ENCODE measurements at regions not wholly inside any gene's neighbourhood (a gene's known extent, or its start where the extent isn't known, plus 50 kb on each side); places are given as distances from the start of the nearest gene placed in this dataset.

- DNase-seq, result no peak
Observed at GRCh38 chr18:67705748-67706147, 189.2 kb upstream of the DSEL start.

DNA sequence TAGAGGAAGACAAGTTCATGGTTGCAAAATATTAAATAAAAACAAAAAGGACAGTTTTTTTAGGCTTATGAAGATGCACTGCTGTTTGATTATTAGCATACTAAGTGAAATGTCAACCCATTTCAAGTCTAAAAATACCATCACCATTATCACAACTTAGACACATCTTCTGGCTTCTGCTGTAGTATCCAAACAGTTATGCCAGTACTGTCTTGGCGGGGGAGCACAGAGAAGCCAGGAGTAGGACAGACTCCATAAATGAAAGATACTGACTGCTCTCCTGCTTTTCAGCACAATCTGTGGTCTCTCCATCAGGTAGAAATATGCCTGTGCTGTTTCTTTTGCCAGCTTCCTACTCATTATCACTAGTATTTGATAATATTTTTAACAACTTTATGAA lies 179.2 kb upstream of the DSEL start:
- DNase-seq, result no peak

DNA sequence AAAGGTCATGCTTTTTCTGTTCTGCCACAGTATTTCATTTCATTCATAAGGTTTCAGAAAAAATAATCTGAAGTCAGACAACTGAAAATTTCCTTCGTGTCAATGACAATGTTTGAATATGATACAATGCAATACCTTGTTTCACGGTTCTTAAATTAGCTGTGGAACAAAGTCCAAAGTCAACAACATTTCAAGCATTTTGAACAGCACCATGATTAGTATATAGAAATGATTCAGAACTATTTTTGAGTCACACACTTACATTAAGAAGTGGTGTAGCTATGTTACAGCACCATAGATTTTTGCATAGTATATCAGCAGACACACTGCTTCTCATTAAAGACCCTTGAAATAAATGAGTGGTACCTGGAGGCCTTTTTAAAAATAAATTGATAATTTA lies 178.3 kb upstream of the DSEL start:
- no peak for DNase-seq

DNA sequence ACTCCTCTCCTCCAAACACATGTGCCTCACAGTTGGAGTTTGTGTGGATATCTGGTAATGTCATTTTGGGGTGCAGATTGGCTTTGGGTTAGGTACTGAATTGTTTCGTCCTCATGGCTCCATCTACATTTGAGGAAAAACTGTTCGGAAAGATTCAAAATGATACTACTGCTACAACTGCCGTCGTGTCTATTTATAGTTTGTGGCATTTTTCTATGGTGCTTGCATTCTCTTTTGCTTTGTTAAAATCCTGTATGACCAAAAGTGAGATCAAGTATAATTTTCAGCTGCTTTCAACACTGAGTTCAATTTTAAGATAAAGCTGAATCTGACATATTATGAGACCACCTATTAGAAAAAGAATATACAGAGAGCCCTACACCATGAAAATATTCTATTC lies 176.3 kb upstream of the DSEL start:
- DNase-seq, result no peak

GRCh38 chr18:67682516-67682915 lies 166.0 kb upstream of the DSEL start:
- DNase-seq, result no peak

DNA sequence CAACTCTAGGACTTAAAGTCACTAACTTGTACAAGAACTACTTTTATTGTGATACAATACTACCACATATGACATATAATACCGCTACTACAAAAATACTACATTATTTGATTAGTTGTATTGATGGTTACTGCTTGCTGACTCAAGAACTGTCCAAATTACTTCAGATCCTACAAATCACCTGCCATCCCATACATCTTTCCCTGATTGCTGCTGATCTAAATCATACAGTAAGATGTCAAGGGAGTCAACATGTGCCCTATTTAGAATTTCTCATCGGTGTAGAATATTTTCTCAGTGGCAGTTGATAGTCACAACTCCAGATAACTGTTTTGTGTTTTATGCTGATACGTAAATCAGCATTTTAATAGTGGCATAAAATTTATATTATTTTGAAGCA lies 161.0 kb upstream of the DSEL start:
- DNase-seq, result no peak

- DNase-seq, result no peak
Observed at GRCh38 chr18:67672716-67673115, 156.2 kb upstream of the DSEL start.

DNA sequence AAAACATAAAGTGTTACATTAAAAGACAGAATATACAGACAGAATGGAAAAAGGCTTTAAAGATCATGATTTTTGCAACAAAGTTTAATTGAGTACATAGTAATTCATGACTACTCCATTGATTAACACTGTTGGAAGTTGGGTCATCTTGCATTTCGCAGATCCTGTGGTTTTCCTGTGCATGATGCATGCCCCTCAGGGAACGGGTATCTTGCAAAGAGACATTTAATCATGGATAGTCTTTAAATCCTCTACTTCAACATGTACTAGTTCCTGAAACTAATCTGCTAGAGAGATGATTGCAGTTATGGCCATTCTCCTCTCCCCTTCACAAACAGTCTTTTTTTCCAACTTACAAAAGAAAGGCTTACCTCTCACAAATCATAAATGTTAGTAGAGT lies 155.6 kb upstream of the DSEL start:
- DNase-seq, result no peak

DNA sequence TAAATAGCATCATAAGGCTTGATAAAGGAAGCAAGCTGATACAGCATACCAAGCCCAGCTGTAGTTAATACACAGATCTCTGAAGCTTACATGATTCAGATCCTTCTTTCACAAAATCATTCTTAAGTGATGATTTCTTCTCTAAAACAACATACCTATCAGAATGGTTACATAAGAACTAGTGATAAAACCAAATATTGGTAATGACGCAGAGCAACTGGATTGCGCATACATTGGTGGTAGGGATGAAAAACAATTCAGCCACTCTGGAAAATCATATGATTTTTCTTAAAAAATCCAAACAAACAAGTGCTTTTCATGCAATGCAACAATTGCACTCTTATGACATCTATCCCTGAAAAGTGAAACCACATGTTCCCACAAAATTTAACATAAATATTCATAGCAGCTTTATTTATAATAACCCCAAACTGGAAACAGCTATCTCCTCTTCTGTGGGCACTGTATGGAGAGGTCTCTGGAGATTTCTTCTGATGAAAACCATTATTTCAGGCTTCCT lies 153.6 kb upstream of the DSEL start:
- no peak for DNase-seq

- peak; percentile 31 for DNase-seq
Observed at GRCh38 chr18:67665266-67665665, 148.7 kb upstream of the DSEL start.

- no peak for DNase-seq
Observed at GRCh38 chr18:67662996-67663395, 146.5 kb upstream of the DSEL start.

DNA sequence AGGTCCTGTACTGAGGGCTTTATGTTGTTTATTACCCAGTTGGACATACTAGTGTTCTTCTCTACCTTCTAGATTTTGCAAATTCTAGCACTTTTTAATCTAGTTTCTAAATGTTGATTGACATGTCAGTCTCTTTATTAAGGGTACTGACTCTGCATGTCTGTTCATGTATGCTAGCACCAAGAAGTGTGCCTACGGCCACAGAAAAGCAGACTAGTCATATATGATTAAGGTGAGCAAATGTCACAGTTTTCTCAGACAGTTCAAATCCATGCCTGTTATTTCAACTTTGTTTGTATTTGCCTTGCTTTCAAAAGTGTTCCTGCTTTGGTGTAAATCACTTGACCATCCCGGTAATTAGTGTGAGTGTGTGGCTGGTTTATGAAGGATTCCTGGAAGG lies 145.0 kb upstream of the DSEL start:
- no peak for DNase-seq

DNA sequence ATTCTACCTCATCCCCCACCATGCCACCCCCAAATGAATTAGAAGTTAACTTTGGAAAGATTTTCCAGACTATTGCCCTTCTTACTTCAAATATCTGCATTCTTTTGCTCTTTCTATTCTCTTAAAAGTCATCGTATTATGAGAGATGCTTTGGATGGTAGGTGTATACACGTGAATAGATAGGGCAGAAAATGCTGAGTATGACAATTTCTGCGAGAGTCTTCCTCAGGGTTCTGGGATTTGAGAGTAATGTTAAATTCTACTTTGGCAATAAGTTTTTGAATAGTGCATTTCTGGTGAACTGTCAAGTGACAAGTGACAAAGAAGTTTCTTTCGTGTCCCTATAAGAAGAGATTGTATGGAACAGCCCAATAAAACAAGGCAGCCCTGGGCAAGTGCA lies 137.6 kb upstream of the DSEL start:
- no peak for DNase-seq

DNA sequence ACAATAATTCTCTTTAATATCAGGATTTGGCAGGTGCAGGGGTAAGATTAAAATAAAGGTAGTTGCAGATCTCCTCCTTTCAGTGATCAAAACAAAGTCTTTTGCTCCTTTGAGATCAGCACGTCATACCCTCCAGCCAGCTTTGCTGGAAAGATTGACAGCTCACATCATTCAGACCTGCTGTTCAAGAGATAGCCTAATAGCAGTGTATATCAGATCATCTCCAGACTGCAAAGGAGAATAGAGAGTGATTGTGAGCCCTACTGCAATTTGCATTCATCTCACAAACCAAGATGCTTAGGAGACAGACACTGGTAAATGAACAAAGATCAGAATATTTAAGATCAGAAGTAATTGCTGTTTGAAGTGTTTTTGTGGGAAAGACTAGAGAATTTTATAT lies 135.8 kb upstream of the DSEL start:
- DNase-seq, result no peak

- DNase-seq, result no peak
Observed at GRCh38 chr18:67651438-67651837, 134.9 kb upstream of the DSEL start.

DNA sequence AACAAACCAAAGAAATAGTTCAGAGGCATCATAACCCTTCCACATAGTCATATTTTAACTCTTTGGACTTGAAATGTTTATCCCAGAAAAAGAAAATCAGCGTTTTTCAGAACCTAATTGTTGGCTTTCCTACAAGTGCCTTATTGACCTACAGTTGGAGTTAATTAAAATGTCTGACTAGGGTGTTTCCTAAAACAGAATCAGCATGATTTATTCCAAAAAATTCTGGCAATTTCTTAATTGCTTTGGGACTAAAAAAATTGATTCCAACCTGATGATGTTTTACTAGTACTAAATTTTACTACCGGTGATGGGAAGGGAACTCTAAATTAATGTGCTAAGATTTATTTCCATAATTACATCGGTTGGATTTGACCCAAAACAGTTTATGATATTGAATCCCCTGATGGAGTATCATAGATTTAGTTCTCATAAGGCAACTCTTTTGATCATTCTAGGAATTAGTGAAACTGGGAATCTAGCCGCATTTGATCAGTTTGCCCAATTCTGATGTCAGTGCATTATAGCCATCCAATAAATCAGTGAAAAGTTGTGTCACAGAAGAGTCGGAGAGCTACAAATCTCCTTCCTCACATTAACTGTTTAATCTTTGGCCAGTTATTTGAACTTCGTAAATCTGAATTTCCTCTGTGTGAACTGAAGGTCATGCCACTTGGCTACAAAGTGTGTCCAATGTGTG lies 134.3 kb upstream of the DSEL start:
- DNase-seq, result no peak

DNA sequence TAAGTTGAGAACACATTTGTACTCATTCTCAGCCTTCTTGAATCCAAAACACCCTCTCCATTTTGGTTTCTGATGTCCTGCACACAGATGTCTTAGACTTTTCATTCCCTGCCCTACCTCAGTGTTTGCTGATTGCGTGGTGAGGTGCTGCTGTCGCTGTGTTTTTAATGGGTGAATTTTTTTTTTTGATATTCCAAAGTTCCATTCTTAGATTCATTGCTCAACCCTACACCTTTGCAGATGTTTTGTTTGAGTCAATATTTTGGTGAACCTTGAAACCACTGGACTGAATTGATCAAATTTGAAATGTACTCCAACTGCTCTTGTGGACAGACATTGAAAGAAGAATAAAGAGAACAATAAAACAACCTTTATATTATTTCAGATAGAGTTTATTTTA lies 130.4 kb upstream of the DSEL start:
- DNase-seq, result no peak

GRCh38 chr18:67644226-67644625 lies 127.7 kb upstream of the DSEL start:
- DNase-seq, result no peak

DNA sequence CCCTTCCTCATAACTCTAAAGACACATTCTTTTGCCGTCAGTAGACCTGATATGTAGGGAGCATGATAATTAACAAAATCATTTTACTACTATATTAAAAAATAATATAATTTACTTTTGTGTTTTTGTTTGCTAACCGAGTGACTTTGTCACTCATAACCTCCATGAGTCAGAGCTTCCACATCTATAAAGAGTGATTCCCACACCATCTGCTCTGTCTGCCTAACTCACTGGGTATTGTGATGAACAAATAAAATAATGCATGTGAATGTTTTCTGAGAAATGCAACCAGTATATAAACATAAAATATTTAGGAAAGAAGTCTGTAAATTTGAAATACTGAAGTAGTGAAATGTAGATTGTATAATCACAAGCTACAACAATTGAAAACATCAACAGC lies 123.4 kb upstream of the DSEL start:
- no peak for DNase-seq

DNA sequence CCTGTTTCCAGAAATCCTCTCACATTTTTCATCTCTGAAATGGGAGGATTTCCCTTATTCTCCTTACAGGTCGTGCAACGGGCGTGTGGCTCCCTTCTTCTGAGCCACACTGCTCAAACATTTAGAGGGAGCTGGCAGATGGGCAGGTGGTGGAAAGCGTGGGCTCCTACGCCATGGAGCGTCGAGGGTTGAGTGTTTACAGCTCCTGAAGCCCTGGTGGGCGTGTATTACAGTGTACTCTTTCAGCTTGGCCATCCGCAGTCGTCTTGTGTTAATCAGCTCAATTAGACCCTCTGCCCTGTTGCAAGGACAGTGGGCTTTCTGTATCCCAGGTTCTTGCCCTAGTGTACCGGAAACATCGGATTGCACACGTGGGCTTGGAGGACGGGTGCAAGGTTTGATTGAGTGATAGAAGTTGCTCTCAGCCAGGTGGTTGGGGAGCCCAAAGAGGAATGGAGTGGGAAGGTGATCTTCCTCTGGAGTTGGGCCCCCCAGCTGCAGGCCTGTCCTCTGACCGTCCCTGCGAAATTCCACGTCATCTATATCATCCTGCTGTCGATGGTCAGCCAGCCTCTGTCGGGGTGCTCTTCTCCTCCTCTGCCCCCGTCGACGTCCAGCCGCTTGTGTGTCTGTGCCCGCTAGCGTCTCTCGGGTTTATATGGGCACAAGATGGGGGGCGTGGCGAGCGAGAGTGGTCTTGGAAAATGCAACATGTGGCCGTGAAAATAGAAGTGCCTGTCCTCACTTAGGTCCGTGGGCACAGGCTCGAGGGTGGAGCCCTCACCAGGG lies 120.3 kb upstream of the DSEL start:
- DNase-seq, result no peak

- DNase-seq, result no peak
Observed at GRCh38 chr18:67634631-67635338, 118.3 kb upstream of the DSEL start.

DNA sequence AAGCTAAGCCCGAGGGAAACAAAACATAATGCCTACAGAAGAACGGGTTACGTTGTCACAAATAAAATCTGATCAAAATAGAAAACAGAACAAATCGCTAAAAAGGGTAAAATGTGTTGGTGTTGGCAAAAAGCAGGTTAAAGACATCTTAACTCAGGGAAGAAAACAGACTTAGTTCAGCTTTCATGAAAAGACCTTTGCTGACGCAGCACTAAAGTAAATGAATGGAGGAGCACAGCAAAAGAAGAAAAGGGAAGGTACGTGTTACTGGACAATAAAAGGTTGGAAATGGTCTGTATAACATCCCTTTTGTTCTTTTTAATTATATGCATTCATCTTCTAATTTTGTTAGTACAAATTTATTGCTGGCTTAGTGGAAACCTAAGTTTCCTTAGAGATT lies 117.4 kb upstream of the DSEL start:
- DNase-seq, result no peak

DNA sequence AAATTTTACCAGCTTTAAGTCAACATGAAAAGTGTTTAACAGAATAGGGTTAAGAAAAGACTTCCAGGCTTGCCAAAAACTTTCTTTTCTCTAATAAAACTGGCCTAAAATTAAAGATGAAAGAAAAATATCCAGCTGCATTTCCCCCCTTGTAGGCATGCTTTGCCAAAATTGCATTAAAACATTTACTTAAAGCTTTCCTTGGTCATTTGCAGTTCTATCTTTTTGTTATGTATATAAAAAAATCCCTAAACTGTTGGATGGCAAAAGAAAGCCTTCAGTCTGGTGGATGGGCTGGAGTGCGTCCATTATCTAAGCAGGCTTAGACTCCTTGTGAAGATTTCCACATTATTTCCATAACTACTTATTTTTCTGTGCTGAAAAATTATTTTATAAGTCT lies 105.4 kb upstream of the DSEL start:
- no peak for DNase-seq
